GM15510 (cell line): ENCODE measurements at regions not wholly inside any gene's neighbourhood (a gene's known extent, or its start where the extent isn't known, plus 50 kb on each side); places are given as distances from the start of the nearest gene placed in this dataset.

Experiments used
- POLR2A ChIP-seq: IDR thresholded peaks from 3 replicates; pipeline ENCODE4 v1.6.1; 2011; ENCODE audit warnings: borderline replicate concordance; ENCODE audit not compliant: insufficient read length; ENCODE audit errors: extremely low read depth

DNA sequence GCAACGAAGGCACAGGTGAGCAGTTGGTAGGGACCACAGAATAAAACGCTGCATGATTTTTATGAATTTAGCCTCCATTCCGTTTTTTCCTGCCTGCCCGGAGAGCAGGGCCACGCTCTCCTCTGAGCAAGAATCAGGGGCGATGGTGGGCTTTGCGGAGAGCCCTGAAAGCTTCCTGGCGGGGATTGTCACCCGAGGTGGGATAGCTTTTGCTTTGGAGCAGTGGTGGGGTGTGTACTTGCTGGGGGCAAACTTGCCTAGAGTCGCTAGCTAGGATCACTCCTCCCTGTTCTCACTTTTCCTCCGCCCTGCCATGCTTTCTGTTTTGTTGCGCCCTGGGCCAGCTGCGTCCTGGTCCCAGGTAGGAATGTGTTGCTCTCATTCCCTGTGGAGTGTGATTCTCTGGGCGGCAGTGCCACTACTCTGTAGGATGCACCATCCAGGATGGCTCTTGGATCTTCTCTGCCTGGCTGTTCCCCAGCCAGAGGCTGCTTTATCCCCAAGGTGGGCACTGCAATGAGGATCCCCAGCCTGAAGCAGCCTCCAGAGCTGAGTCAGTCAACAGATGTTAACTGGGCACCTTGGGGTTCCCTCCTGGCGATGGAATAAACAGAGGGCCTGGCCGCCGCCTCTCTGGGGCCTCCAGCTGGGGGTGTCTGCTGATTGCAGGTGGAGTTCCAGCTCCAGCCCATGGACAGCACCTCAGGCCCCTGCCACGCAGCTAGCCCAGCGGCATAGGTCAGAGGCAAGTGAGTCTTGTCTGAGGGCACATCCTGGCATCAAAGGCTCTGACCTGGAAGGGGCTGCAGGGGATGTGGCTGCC lies 360.9 kb upstream of the TNRC6C start:
- no peak for TF ChIP-seq POLR2A

DNA sequence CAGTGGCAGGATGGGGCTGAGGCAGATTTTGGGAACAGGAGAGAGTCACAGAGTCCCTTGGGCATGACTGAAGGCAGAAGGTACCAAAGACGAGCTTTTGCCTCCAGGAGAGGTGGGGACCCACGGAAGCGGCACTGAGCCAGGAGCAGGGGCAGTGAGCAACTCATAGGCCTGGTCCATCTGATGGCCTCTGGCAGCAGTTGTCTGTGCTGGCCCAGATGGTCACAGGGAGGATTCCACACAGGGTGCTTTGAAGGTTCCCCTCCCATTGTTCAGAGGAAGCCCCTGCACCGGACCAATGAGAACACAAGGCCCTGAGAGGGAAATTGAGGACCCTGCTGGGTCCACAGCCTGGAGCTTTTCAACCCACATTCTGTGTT lies 360.3 kb upstream of the TNRC6C start:
- TF ChIP-seq POLR2A: no peak

DNA sequence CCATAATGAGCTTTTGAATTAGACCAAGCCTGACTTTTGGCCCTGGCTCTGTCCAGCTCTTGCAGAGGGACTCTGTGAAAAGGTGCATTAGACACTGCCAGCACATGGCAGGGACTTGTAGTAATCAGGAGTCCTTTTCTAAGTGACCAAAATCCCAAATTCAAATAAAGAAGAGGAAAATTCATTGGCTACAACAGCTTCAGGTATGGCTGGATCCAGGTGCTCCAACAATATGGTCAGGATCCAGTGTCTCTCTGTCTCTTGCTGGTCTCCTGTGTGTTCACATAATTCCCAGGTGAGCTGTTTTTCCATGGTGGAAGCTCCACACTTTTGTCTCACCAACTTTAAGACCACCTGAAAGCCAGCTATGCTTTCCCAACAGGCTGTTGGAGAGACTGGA lies 358.8 kb upstream of the TNRC6C start:
- TF ChIP-seq POLR2A: no peak

DNA sequence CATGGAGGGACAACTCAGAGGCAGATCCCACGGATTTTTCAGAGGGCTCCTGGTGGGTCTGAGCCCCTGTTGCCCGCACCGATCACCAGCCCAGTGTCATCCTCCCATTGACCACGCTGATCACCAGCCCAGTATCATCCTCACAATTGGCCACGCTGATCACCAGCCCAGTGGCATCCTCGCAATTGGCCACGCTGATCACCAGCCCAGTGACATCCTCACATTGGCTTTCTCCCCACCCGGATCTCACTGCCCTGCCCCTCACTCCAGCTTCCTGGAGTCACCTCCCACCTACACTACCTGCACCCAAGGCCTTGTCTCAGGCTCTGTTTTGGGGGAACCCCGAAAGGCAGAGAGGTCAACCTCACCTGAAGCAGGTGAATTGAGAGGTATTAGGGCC lies 358.2 kb upstream of the TNRC6C start:
- TF ChIP-seq POLR2A: no peak

DNA sequence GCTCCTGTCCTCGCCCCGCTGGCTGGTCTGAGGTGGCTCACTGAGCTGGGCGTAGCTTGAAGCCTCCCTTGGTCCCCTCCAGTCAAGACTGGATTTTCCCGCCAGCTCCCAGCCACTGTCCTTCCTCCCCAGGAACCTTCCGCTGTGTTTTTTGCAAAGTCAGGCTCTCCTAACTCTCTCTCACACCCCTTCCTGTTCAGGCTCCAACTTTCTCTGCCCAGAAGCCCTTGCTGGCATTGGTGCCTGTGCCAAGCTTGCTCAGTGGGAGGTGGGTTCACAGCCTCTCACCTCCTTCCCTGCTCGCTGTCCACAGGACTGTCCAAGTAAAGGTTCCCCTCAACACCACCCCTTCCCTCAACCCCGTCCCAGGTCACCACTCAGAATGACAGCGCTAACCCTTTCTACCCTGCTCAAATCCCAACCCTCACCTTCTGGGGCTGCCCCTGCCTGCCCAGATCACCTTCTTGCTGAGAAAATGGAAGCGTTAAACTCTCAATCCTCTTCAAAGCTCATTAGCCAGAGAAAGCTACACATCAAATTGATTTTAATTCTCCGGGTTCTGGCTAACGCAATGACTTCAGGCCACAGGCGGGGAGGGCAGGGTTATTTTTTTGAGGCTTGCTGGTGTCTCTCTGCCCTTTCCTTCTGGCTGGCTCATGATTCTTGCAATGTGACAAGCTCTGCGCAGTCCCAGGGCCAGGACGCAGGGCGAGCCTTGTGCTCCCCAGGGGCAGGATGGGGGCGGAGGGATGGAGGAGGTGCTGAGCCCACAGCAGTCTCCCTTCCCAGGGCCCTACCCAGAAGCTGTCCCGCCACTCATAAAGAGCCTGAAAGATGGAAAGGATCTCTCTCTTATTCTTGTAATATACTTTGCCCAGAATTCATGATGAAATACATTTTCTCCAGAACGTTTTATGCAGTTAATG lies 357.2 kb upstream of the TNRC6C start:
- no peak for TF ChIP-seq POLR2A

DNA sequence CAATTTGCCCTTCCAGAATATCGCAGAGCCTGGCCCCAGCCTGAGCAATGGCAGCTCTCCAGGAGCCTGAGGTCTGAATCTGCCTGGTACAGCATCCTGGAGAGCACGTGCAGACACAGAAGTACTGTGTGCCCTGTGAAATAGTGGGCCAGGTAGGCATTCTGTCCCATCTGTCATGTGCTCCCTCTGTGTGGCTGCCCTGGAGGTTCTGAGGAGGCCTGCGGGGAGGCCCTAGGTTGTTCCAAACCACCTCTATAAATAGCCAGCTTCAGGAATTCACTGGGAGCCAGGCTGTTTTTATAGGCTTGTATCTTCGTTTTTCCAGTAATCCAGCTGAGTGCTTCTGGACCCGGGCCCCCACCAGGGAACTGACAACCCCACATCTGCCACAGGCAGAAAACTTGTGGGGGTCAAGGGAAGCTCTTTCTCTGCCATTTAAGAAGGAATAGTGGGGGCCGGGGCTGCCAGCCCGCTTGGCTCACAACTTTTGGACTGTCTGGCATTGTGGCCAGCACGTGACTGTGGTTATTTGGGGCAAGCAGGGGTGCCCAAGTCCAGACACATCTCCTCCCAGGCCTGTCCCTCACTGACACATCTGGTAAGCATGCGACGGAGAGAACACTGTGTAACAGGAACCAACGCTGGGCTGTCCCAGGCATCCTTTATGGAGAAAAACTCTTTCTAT lies 356.3 kb upstream of the TNRC6C start:
- TF ChIP-seq POLR2A: no peak

DNA sequence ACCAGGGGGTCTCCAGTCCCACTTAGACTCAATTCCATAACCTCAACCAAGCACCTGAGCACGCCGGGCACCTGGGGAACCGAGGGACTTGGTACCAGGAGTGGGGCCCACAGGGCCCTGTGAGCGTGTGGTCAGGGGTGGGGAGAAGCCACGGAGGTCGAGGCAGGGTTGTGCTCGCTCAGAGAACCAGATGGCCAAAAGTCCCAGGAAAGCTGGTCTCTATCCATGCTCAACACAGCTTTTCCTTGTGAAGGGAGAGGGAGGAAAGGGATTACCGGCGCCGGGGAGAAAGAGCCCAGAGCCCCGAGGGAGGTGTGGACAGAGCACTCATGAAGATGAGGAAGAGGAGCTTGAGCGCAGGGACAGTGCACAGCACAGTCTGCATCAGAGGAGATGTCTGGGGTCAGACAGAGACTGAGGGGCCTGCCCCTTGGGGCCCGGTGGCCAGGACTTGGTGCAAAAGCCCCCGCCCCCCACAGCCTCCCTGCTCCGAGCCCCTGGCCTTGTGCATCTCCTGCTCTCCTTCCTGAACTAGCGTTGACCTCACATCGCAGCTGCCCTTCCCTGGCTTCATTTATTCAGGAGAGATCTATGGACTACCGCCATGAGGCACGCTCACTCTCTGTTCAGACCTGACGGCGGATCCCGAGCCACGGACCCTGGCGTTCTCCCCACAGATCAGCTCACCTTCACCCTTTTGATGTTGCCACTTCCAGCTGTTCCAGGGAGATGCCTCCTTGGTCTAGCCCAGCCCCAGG lies 355.4 kb upstream of the TNRC6C start:
- no peak for TF ChIP-seq POLR2A

DNA sequence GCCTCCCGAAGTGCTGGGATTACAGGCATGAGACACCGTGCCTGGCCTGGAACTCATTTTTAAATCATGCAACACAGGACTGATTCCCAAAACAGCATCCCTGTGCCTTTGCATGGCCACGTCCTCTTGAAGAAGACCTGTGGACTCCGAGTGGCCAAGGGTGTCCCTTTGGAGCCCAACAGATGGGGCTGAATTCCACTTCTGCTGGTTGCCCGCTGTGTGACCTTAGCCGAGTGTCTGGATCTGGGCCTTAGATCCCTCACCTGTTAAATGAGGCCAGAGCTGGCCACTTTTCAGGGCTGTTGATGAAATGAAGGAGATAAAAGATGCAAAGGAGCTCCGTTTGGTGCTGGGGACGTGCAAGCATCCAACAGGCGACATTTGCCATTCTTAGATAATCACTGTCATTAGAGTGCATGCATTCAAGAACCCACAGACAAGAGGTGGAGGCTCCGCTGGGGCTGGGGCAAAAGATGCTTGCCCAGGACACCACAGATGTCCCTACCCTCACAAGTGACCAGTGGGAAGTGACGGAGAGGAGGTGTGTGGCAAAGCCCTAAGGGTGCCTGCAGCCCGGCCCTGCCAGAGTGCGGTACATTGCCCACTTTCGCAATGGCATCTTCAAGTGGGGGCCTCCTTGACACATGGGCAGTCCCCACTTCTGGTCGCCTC lies 354.1 kb upstream of the TNRC6C start:
- no peak for TF ChIP-seq POLR2A

DNA sequence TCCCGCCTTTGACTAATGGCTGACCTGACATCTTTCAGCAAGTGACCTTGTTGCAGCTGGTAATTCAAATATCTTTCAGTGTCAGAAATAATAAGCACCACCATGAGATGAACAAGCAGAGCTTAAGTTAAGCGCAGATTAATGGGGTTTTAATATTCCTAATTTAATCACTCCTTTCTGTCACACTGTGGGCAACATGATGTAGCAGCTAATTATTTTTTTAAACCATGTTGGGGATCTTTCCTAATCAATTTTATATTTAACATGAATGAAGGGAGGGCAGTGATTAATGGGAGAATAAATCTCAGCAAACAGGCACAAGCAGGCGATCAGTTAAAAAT lies 353.6 kb upstream of the TNRC6C start:
- no peak for TF ChIP-seq POLR2A

DNA sequence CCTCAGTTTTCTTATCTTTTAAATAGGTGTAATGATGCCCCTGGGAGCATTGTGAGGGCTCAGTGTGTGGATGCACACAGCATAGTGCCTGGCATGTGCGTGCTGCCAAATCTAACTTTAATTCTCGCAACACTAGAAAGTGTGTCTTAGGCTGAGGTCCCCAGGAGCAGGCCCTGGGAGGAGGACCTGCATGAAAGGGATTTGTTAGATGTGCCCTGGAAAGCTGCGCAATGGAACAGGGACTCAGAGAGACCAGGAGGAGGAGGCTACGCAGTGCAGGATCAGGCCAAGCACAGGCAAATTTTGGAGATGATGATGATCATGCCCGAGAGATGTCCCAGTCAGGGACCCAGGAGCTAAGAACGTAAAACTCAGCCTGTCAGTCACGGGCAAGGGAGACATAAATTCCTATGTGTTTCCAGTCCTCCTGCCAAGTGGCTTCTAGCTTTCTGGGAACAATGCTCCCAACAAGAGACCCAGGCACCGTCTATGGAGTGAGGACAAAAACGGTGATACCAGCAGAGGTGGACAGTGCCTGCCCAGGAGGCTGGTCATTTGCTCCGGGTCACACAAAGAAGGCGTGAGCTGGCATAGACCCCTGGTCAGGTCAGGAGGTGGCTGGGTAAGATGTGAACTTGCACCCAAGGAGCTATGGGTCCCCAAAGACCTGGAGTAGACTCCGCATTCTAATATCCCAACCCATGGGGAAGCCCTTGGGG lies 352.2 kb upstream of the TNRC6C start:
- no peak for TF ChIP-seq POLR2A

DNA sequence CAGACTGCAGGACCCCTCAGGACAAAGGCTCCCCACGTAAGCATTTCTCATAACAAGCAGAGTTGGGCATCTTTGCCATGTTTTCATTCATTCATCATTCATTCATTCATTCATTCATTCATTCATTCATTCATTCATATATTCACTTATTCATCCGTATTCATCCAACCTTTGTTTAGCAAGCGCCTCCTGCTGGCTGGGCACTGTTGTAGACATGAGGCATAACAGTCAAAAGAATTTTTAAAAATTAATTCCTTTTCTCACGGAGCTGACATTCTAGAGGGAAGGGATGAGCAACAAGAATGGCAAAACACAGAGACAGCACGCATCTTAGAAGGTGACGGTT lies 351.7 kb upstream of the TNRC6C start:
- no peak for TF ChIP-seq POLR2A

DNA sequence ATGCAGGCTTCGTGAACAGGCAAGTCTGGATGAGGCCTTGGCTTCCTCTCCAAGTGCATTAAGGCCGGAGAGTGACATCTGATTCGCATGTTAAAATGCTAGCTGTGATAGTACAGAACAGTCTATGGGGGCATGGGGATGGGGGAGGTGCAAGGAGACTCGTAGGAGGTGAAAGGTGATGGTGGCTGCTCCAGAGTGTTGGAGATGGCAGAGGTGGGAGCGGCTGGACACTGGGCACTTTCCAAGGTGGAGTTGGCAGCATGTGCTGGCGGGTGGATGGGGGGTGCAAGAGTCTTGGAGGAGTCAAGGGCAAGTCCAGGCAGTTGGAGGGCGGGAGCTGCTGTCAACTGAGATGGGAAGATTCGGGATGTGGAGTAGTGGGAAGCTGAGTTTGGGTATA lies 350.9 kb upstream of the TNRC6C start:
- no peak for TF ChIP-seq POLR2A

DNA sequence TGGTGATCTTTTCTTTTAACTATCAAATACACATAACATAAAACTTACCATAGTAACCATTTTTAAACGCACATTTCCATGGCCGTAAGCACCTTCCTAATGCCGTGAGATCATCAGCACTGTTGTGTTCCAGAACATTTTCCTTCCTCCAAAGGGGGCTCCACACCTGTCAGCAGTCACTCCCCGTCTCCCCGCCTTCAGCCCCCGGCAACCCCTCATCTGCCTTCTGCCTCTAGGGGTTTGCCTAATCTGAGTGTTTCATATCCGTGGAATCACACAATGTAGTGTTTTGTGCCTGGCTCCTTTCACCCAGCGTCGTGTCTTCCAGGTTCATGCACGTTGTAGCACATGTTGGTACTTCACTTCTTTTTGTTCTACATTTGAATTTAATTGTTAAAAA lies 350.1 kb upstream of the TNRC6C start:
- TF ChIP-seq POLR2A: no peak
